NCI-H1105 (cell line): ENCODE measurements at regions not wholly inside any gene's neighbourhood (a gene's known extent, or its start where the extent isn't known, plus 50 kb on each side); places are given as distances from the start of the nearest gene placed in this dataset.
"Not testable (repeated sequence)": the region's sequence is repeated elsewhere in the genome, so short reads cannot be mapped to it uniquely, and the experiment has no call there.

Experiments
- DNase-seq: peaks from one replicate; lab custom pipeline; 2025; lab: John Stamatoyannopoulos, UW

GRCh38 chr3:159655202-159655601, 333.4 kb upstream of the IL12A start:
- no peak for DNase-seq

GRCh38 chr3:159657176-159657575, 331.5 kb upstream of the IL12A start:
- no peak for DNase-seq

GRCh38 chr3:159657629-159658028, 331.0 kb upstream of the IL12A start:
- DNase-seq: no peak

- DNase-seq: no peak
These were observed 328.3 kb upstream of the IL12A start for GRCh38 chr3:159660326-159660725.

- no peak for DNase-seq
These were observed 327.7 kb upstream of the IL12A start for GRCh38 chr3:159660901-159661300.

- DNase-seq: no peak
These were observed 326.1 kb upstream of the IL12A start for GRCh38 chr3:159662549-159662948.

GRCh38 chr3:159664006-159664405, 324.6 kb upstream of the IL12A start:
- peak; percentile 4 for DNase-seq

GRCh38 chr3:159664653-159665052, 324.0 kb upstream of the IL12A start:
- DNase-seq: no peak

GRCh38 chr3:159667261-159667660, 321.4 kb upstream of the IL12A start:
- DNase-seq: no peak

- DNase-seq: no peak
These were observed 320.2 kb upstream of the IL12A start for GRCh38 chr3:159668461-159668860.

GRCh38 chr3:159668990-159669476, 319.6 kb upstream of the IL12A start:
- no peak for DNase-seq

- DNase-seq: no peak
These were observed 318.9 kb upstream of the IL12A start for GRCh38 chr3:159669766-159670165.

- DNase-seq: no peak
These were observed 315.6 kb upstream of the IL12A start for GRCh38 chr3:159672728-159673688.

- DNase-seq: no peak
These were observed 314.1 kb upstream of the IL12A start for GRCh38 chr3:159674583-159674982.

- no peak for DNase-seq
These were observed 313.4 kb upstream of the IL12A start for GRCh38 chr3:159675285-159675684.

- no peak for DNase-seq
These were observed 308.7 kb upstream of the IL12A start for GRCh38 chr3:159679900-159680299.

- DNase-seq: not testable (repeated sequence)
These were observed 306.9 kb upstream of the IL12A start for GRCh38 chr3:159681717-159682116.

GRCh38 chr3:159685801-159686200, 302.8 kb upstream of the IL12A start:
- no peak for DNase-seq

GRCh38 chr3:159693226-159693625, 295.4 kb upstream of the IL12A start:
- no peak for DNase-seq

- no peak for DNase-seq
These were observed 276.9 kb upstream of the IL12A start for GRCh38 chr3:159711560-159712333.

- no peak for DNase-seq
These were observed 267.3 kb upstream of the IL12A start for GRCh38 chr3:159721324-159721723.

- DNase-seq: no peak
These were observed 265.3 kb upstream of the IL12A start for GRCh38 chr3:159723295-159723694.

GRCh38 chr3:159724627-159725026, 264.0 kb upstream of the IL12A start:
- no peak for DNase-seq
